GM19467 (cell line): ENCODE measurements at regions not wholly inside any gene's neighbourhood (a gene's known extent, or its start where the extent isn't known, plus 50 kb on each side); places are given as distances from the start of the nearest gene placed in this dataset.
A peak's percentile ranks its signal among the peaks of the same experiment; 100 is the strongest.

ENCODE experiments used
- ATAC-seq: cut with Tn5 transposase; IDR thresholded peaks from one replicate; pipeline ENCODE4 v1.9.1; 2021; ENCODE audit warnings: mild to moderate bottlenecking, moderate library complexity; ENCODE audit not compliant: unreplicated experiment

DNA sequence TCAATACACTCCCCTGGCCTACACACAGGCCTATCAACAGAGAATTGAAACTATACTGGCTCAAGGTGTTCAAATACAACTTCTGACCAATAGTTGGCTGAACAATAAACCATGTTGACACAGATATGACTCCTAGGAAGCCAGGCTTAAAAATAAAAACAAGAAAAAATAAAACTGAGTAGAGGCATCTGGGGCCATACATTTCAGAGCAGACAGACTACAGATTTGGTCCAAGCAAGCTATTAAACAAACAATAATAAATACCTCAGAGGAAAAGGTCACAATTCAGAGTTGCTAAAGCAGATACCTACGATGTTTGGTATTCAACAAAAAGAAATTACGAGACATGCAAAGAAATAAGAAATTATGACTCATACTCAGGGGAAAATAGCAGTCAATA lies 132.8 kb upstream of the ACVR2A start:
- no peak for ATAC-seq

DNA sequence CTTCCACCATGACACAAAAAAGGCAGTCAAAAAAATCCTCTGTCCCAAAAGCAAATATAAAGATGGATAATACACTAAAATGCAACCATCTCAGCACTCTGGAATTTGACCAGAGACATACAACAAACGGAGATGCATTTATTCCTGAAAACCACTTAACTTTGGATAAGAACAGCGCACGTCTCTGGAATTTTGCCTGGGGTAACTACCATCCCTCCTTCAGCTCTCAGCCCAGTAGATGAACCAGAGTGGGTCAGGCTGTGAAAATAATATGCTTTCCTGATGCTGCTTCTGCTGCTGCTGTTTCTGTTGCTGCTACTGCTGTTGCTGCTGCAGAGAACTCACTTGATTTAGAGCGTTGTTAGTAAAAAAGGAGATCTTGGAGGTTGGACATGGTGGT lies 133.8 kb upstream of the ACVR2A start:
- no peak for ATAC-seq

DNA sequence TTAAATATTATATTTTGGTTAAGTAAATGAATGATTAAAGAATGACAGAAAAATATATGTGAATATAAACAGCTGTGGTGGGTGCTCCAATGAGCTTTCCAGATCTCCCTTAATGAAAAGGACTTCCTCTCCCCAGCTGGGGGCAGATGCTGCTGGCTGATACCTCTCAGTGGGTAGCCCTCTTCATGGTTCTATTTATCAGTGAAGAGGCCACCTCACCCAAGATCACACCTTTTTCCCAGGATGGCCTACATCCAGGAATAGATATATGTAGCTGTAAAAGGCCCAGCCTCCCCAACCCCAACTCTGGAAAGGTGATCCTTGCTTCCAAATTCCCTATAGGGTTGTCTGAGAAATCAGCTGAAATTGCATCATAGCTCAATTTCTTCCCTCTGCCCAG lies 135.2 kb upstream of the ACVR2A start:
- ATAC-seq = no peak

DNA sequence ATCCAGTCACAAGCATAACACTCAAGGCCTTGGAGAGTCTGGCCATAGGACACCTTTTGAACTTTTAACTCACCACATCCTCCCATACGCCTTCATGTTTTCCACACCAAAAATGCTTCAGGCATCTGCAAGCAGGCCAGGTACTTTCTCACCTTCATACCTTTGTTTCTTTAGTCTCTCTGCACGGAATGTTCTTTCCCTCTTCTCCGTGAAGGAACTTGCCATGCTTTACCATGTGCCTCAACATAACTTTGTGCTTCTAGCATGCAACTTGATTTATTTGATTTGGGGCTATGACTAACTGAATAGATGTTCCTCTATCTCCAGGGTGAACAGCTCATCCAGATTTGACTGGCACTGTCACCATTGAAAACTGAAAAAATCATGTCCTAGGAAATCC lies 141.7 kb upstream of the ACVR2A start:
- no peak for ATAC-seq

DNA sequence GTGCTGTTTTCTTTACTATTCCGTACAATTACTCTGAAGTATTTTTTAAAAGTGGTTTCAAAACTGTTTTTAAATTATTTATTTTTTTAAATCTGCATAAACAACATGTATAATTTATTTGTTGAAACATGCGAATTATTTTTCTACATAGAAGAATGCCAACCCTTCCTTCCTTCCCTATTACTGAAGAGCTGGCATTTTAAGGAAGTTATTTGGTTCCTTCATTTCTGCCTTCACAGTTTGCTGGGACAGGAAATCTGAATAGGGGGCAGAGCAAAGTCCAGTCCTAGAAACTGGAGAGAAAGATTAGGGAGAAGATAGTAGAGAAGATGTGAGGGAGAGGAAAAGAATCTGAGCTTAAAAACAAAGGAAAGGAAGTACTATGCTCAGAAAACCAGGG lies 146.7 kb upstream of the ACVR2A start:
- no peak for ATAC-seq

DNA sequence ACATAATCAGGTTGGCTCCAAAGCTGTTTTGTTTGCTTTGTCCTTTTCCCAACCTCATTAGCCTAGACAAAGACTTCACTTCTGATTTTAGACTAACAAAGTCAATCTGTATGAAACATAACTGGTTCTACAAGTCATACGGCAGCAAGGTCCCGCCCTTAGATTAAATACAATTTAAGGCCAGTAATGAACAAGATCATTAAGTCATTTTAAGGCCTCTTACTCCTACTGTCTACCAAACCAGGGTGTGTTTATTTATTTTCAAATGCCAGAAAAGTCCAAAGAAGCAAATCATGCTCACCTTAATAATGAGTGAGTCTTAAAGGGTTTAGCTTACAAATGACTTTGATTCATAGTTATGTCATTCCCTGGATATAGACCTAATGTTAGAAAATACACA lies 148.4 kb upstream of the ACVR2A start:
- no peak for ATAC-seq

DNA sequence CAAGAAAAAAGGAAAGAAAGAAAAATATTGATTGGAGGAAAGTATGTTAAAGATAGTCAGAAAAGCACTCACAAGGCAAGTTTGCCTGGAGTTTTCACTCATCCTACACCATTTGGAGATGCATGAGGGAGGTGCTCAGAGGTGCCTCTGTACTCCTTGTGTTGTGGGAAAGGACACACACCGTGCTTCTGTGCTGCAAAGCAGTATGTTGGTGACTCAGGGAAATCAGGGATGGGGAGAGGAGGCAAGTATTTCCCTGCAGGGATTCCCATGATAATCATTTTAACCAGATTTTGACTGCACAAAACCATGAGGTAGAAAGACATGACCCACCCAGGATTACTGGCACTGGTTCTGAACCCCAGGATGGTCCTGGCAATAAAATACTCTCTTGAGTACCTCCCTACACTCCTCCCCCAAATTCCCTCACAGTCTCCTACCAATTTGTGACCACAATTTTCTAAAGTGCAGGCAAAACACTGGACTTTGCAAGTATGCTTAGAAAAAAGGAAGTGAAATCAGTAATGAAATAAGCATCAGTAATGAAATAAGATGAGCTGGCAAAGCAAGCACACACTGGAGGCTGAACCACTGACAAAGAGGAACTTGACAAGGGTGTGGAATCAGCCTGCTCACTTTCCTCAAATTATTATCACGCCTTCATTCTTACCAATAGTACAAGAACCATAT lies 155.5 kb upstream of the ACVR2A start:
- ATAC-seq = peak; percentile 98

DNA sequence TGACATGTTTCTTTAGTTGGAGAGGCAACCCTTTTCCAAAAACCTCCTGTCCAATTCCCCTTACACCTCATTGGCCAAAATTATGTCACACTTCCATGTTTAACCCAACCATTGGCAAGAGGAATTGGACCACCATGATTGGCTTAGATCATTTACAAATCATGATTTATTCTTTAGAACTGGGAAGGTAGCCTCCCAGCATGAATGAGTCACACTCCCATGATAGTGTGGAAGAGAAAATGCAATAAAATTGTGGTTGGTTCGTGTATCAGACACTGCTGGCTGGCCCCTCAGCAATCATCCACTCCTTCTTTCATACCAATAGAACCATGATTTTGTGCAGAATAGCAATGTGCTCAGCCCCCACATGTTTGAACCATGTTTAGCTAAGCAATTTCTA lies 156.6 kb upstream of the ACVR2A start:
- no peak for ATAC-seq

DNA sequence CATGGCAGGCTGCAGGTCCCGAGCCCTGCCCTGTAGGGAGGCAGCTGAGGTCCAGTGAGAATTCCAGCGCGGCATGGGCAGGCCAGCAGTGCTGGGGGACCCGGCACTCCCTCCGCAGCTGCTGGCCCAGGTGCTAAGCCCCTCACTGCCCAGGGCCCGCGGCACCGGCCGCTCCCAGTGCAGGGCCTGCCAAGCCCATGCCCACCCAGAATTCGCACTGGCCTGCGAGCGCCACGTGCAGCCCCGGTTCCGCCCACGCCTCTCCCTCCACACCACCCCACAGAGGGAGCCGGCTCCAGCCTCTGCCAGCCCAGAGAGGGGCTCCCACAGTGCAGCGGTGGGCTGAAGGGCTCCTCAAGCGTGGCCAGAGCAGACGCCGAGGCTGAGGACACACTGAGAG lies 158.5 kb upstream of the ACVR2A start:
- no peak for ATAC-seq

DNA sequence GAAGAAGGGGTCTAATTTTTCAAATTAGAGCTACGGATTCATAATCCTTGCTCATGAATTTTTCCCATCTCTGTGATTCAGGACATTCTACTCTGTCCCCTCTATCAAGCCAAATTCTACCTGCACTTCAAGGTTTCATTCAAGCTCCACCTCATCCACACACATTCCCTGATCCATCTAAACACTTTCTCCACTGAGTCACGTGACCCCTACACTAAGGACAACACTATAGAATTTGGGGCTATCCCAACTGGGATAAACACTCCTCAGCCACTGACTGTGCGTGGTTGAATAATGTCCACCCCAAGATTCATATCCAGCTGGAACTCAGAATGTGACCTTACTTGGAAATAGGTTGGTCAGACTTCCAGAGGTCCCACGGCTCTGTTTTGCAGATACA lies 159.9 kb upstream of the ACVR2A start:
- no peak for ATAC-seq

DNA sequence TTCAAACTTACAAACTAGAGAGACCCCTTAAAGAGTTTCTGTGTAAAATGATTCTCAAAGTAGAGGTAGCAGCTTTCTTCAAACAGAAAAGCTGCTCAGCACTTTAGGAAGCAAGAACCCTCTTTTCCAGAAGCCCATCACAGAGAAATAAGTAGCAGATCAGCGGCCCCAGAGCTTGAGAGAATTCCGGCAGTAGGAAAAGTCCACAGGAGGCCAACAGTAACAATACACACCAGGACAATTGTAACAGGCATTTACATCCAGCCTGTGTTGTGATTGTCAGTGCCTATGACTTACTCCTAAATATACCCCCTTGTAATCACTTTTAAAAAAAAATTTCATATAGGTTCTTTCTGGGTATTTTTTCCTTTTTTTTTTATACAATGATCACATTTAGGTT lies 161.4 kb upstream of the ACVR2A start:
- ATAC-seq = no peak

DNA sequence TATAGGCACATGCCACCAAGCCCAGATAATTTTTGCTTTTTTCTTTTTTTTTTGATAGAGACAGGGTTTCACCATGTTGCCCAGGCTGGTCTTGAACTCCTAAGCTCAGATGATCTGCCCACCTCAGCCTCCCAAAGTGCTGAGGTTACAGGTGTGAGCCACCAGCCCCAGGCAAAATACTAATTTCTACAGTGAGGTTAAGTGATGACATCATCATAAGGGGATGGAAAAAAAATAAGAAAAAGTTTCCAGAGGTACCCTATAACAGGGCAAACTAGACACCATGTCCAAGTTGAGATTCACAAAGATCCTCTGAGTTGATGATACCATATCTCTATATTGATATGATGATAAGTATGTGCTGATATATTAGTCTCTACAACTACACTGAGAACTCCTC lies 163.7 kb upstream of the ACVR2A start:
- ATAC-seq = no peak

DNA sequence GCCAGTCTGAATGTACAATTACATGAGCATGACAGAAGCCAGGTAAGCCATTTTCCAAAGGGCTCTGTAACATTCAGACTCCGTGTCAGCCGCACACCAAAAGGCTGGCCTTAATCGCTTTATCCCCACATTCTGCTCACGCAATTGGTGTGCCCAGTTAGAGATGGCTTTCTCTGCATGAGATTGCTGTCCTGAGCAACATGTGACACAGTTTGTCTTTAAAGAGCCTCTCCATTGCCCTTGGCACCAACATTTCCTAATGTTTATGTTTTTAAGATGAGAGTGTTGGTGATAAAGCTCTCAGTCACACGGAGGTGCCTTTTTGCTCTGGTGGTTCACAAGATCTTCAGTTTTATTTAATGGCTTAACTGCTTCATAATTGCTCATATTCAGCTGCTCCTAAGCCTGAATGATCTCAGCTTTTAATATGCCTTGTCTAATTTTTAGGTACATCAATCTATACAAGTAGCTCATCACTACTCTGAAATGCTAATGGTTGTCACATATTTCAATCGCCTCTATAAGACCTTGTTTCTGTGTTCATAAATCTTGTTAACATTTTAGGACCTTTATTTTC lies 164.8 kb upstream of the ACVR2A start:
- ATAC-seq = no peak

DNA sequence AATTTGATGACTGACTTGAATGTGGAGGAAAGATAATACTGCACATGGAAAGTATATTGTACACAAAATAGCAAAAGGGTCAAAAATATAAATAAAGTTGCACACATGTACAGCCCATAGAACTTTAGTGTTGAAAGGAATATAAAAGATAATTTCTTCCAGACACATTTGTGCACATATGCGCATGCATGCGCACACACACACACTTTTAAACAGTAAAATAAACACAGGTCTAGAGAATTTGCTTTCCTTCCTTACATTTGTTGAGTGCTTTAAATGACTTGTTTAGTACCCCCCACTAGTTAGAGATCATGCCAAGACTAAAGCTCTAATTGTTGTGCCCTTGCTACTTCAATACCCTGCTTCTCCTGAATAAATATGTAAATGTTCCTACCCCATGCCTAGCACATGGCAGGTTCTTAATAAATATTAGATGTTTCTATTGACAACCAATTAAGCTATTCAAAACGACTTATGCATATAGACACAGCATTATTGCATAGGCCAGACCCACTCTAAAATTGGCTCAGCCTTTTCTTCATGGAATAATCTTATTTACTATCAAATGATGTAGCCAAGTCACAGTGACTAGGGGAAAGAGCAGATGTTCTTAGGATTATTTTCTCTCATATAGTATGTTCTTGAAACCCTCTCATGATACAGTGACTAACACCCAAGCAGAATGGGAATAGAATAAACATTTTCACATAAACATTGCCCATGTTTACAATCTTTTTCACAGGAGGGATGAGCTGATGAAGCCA lies 165.5 kb upstream of the ACVR2A start:
- ATAC-seq = no peak

DNA sequence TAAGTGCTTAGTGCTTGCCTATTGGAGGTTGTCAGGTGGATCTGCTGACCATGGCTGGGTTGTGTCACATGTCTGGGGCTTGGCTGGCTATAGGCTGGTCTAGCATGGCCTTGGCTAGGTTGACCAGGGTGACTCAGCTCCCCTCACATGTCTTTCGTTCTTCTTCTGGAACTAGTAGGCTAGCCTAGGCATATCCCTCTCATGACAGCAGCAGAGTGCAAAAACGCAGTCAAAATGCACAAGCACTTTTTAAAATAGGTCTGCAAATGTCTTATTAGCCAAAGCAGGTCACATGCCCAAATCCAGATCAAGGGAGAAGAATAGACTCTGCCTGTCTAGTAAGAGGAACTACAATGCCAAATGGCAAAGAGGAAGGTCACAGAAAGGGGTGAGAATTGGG lies 179.7 kb upstream of the ACVR2A start:
- no peak for ATAC-seq

DNA sequence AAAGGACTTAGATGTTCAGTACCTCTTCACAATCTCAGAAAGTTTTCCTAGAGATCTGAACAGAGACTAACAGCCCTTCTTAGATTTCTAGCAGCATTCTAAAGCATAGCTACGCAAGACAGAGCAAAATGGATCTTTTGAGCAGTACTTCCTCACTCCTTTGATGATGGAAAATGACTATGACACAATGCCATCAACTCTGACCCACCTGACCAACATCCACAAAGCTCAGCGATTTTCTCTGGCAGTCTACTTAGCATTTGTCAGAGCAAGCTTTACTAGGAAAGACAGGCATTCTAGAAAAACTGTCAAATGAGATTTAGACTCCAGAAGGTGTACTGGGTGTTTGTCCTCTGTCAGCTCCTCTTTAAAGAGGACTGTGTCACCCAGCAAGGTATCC lies 180.9 kb upstream of the ACVR2A start:
- ATAC-seq = peak; percentile 21

DNA sequence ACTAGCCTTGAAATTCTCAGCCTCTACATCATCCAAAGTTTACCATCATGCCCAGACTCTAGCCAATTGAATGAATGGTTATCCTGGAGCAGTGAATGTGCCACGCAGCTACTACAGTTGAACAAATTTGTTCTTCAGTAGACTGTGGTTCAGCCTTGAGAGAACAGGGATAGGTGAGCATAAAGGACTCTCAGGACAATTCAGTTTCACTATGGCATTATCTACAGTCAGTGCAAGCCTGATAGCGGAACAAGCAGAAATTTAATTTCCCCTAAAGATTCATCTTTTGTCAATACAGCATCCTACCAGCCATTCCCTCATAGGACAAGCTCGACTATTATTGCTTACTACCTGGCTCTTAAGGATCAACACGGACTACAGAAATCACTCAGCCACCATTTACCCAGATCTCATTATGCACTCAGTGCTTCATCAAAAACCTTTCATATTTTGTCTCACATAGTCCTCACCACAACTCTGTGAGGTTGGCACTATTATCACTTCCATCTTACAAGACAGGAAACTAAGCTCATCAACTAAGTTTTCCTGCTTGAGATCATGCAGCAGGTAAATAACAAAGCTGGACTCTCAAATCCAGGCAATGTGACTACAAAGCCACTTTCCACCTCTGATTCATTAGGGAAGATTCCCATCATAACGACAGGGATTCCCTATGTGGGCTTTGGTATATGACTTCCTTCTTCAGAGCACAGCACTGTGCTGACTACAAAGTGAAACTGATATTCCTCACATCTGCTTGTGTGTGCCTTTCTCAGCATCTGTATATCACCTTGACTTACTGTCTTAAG lies 181.5 kb upstream of the ACVR2A start:
- ATAC-seq = peak; percentile 81

DNA sequence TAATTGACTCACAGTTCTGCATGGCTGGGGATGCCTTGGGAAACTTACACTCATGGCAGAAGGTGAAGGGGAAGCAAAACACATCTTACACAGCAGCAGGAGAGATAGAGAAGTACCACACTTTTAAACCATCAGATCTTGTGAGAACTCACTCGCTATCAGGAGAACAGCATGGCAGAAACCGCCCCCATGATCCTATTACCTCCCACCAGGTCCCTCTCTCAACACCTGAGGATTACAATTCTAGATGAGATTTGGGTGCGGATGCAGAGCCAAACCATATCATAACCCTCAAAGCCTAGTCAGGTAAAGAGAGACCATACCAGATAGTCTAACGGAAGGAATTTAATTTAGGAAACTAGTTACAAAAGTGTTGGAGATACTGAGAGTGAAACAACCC lies 182.6 kb upstream of the ACVR2A start:
- ATAC-seq = no peak

DNA sequence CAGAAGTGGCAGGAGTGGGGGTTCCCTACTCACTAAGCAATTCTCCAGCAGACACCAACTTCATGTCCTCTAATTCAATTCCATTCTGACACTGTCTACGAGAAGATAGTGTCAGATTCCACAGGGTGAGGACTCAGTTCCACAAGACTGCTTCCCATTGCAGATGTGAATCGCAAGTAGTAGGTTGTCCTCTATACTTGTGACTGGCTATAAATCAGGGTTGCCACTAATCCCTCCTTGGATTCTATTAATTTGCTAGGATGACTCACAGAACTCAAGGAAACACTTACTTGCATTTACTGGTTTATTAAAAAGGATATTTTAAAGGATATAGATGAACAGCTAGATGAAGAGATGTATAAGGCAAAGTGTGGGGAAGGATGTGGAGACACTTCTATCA lies 184.1 kb upstream of the ACVR2A start:
- ATAC-seq = no peak

DNA sequence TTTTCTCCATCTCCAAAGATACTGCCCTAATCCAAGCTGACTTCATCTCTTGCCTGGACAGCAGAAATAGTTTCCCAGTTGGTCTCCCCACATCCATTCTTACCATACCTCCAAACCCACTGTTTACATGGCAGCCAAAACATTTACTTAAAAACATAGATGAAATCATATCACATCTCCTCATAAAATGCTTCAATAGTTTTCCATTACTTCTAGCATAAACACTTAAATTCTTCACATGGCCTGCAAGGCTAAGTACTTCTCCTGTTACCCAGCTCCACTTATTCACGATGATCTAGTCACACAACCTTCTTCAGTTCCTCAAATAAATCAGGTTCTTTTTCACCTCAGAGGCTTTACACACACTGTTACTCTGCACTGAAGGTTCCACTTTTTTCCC lies 185.8 kb upstream of the ACVR2A start:
- ATAC-seq = no peak
